Right lobe of liver (tissue), 4 donors: ENCODE measurements at regions not wholly inside any gene's neighbourhood (a gene's known extent, or its start where the extent isn't known, plus 50 kb on each side); places are given as distances from the start of the nearest gene placed in this dataset.
A peak's percentile ranks its signal among the peaks of the same experiment; 100 is the strongest.

Experiments
- CTCF ChIP-seq, 4 donors: fragments of 200-600 bp in 3 of 4; fragments of 450-650 bp in 1 of 4; IDR thresholded peaks; one replicate each; pipeline versions ENCODE4 v1.5.1 to v1.8.0; 2016 to 2022; ENCODE audit warnings: antibody characterized with exemption in 4 of 4, mild to moderate bottlenecking in 2 of 4
- POLR2A ChIP-seq: fragments of 450-650 bp; IDR thresholded peaks from one replicate; pipeline ENCODE4 v1.6.1; 2017; ENCODE audit warnings: antibody characterized with exemption, mild to moderate bottlenecking
- donor health status: DM: no; HTN: no; CAD: no.
- donor health status: DM: no; HTN: no; CAD: no.
- donor health status: DM: no; HTN: yes; CAD: no.

DNA sequence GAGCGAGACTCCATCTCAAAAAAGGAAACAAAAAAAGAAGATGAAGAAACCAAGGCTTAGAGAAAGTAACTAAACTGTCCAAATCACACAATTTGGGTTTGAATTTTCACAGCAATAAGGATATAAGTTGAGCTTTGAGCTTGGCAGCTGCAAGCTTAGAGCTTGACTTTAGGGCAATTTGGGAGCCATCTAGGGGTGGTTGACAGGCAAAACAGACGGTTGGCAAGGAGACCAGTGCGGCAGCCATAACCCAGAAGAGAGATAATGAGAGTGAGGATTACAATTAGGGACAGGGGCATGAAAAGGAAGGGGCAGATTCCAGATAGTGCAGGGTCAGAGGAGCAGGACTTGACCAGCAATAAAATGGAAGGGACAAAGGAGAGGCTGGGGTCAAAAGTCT lies 382.2 kb upstream of the HNRNPA3 start:
- TF ChIP-seq CTCF (IDR thresholded peaks at IDR 0.05) (peak in 2 of 4 donors; percentile 13 to 14), POLR2A (no peak)
